Right atrium auricular region (tissue), 2 donors: ENCODE measurements at regions not wholly inside any gene's neighbourhood (a gene's known extent, or its start where the extent isn't known, plus 50 kb on each side); places are given as distances from the start of the nearest gene placed in this dataset.

ENCODE experiments used
- DNase-seq: peaks from one replicate; pipeline ENCODE4 v3.0.0-alpha.2; 2019; ENCODE audit warnings: low spot score
- H3K27ac ChIP-seq, 2 donors: fragments of 200-600 bp; sonication (generic); 1 replicate in 1 of 2; 2 replicates in 1 of 2; pipeline ENCODE4 v1.5.1; 2016 to 2019
- H3K27me3 ChIP-seq, 2 donors: fragments of 200-600 bp; sonication (generic); one replicate each; pipeline versions ENCODE4 v1.5.1 to v1.6.0; 2017 to 2019
- H3K36me3 ChIP-seq: fragments of 200-600 bp; sonication (generic); one replicate; pipeline ENCODE4 v1.5.1; 2016
- H3K4me1 ChIP-seq, 2 donors: fragments of 200-600 bp; sonication (generic); one replicate each; pipeline versions ENCODE4 v1.5.1 to v1.6.0; 2017 to 2019
- H3K4me3 ChIP-seq, 2 donors: fragments of 200-600 bp; sonication (generic); 1 replicate in 1 of 2; 2 replicates in 1 of 2; pipeline ENCODE4 v1.5.1; 2017 to 2019; ENCODE audit warnings: mild to moderate bottlenecking in 1 of 2, moderate library complexity in 1 of 2
- H3K9me3 ChIP-seq, 2 donors: fragments of 200-600 bp; sonication (generic); one replicate each; pipeline ENCODE4 v1.5.1; 2019
- CTCF ChIP-seq, 2 donors: fragments of 200-600 bp; sonication (generic); IDR thresholded peaks; one replicate each; pipeline ENCODE4 v1.5.1; 2019; ENCODE audit warnings: antibody characterized with exemption in 2 of 2

- Histone ChIP-seq H3K27ac (no peak overlapping the region), H3K36me3 (no peaks in the 10 kb centered on the region), H3K27me3 (no peaks in the 10 kb centered on the region), H3K4me3 (no peak overlapping the region), H3K9me3 (peaks cover 0 to 19% of the 10 kb centered on the region in 2 donors), H3K4me1 (no peaks in the 10 kb centered on the region)
- no peak for TF ChIP-seq CTCF (IDR thresholded peaks at IDR 0.05)
- no peak for DNase-seq
Observed at GRCh38 chr2:183803596-183803995, 679.4 kb downstream of the NUP35 start.

- H3K36me3 ChIP-seq, result no peaks in the 10 kb centered on the region
- no peak for DNase-seq
- no peaks in the 10 kb centered on the region for H3K4me1 ChIP-seq
- H3K9me3 ChIP-seq, result peaks cover 0 to 3% of the 10 kb centered on the region in 2 donors
- H3K4me3 ChIP-seq, result no peak overlapping the region
- TF ChIP-seq CTCF (IDR thresholded peaks at IDR 0.05), result no peak
- no peak overlapping the region for H3K27ac ChIP-seq
- no peaks in the 10 kb centered on the region for H3K27me3 ChIP-seq
Observed at GRCh38 chr2:183807870-183808269, 683.6 kb downstream of the NUP35 start.

GRCh38 chr2:183809404-183809803 lies 685.2 kb downstream of the NUP35 start:
- Histone ChIP-seq H3K9me3 (no peaks in the 10 kb centered on the region), H3K36me3 (no peaks in the 10 kb centered on the region), H3K27me3 (no peaks in the 10 kb centered on the region), H3K27ac (no peak overlapping the region), H3K4me3 (no peak overlapping the region), H3K4me1 (no peaks in the 10 kb centered on the region)
- no peak for DNase-seq
- no peak for TF ChIP-seq CTCF (IDR thresholded peaks at IDR 0.05)

- Histone ChIP-seq H3K4me3 (no peak overlapping the region), H3K9me3 (no peaks in the 10 kb centered on the region), H3K36me3 (no peaks in the 10 kb centered on the region), H3K27me3 (no peaks in the 10 kb centered on the region), H3K27ac (no peak overlapping the region), H3K4me1 (no peaks in the 10 kb centered on the region)
- no peak for TF ChIP-seq CTCF (IDR thresholded peaks at IDR 0.05)
- DNase-seq, result no peak
Observed at GRCh38 chr2:183811281-183811680, 687.0 kb downstream of the NUP35 start.

GRCh38 chr2:183812091-183812490 lies 687.8 kb downstream of the NUP35 start:
- no peaks in the 10 kb centered on the region for H3K4me1 ChIP-seq
- H3K4me3 ChIP-seq, result no peak overlapping the region
- no peaks in the 10 kb centered on the region for H3K9me3 ChIP-seq
- H3K27me3 ChIP-seq, result no peaks in the 10 kb centered on the region
- H3K36me3 ChIP-seq, result no peaks in the 10 kb centered on the region
- no peak overlapping the region for H3K27ac ChIP-seq
- no peak for TF ChIP-seq CTCF (IDR thresholded peaks at IDR 0.05)
- DNase-seq, result no peak

GRCh38 chr2:183825710-183826109 lies 701.5 kb downstream of the NUP35 start:
- Histone ChIP-seq H3K36me3 (no peaks in the 10 kb centered on the region), H3K27ac (no peak overlapping the region), H3K27me3 (no peaks in the 10 kb centered on the region), H3K4me3 (no peak overlapping the region), H3K9me3 (peaks cover 7 to 30% of the 10 kb centered on the region in 2 donors), H3K4me1 (no peaks in the 10 kb centered on the region)
- TF ChIP-seq CTCF (IDR thresholded peaks at IDR 0.05), result no peak
- DNase-seq, result no peak
